Muscle of back (tissue), 3 donors: ENCODE measurements at regions not wholly inside any gene's neighbourhood (a gene's known extent, or its start where the extent isn't known, plus 50 kb on each side); places are given as distances from the start of the nearest gene placed in this dataset.

Source experiments
- DNase-seq, 3 donors: peaks; one replicate each; pipeline versions ENCODE4 v3.0.0 to v3.0.0-alpha.2; 2013

- DNase-seq, result no peak
These were observed 517.8 kb downstream of the IRX1 start for GRCh38 chr5:4113426-4113825.

GRCh38 chr5:4113905-4114304 is 518.3 kb downstream of the IRX1 start:
- no peak for DNase-seq

- DNase-seq, result no peak
These were observed 518.8 kb downstream of the IRX1 start for GRCh38 chr5:4114452-4114851.

DNA sequence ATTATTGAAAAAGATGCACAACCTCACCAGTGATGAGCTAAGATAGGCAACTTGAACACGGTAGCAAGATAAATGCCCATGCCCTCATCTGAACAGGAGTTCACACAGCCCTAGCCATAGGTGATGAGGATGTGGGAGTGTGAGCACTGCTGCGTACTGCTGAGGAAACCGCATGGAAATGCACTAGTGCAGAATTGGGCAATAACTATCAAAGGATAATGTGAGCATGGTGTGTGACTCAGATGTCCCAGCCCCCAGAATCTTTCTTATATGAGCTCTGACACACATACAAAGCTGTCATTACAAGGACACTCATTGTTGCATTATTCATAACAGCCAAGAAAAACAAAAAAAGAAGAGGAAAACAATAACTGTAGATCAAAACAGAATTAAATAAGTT is 521.2 kb downstream of the IRX1 start:
- peak in 1 of 3 donors; percentile 23 for DNase-seq

GRCh38 chr5:4124221-4124970 is 528.8 kb downstream of the IRX1 start:
- no peak for DNase-seq

GRCh38 chr5:4128994-4129393 is 533.4 kb downstream of the IRX1 start:
- DNase-seq, result peak in 1 of 3 donors; percentile 6

GRCh38 chr5:4129523-4129922 is 533.9 kb downstream of the IRX1 start:
- DNase-seq, result no peak

- no peak for DNase-seq
These were observed 535.2 kb downstream of the IRX1 start for GRCh38 chr5:4130819-4131218.

GRCh38 chr5:4137781-4138180 is 542.1 kb downstream of the IRX1 start:
- no peak for DNase-seq

DNA sequence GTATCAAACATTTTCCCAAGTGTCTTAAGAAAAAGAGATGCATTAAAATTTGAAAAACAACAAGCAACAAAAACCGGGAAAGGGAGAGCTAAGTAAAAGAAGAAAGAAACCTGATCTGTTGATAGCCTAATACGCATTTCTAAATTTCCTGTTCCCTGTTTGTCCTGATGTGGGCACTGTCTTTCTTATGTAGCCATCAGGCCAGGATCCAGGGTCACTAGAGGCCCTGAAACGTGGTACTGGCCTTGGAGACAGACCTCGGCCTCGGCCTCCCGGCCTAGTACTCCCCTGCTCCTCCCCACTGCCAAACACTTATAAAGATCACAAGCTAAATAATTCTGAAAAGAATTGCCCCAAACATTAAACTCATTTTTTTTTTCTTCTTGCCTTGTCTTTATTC is 547.2 kb downstream of the IRX1 start:
- no peak for DNase-seq

DNA sequence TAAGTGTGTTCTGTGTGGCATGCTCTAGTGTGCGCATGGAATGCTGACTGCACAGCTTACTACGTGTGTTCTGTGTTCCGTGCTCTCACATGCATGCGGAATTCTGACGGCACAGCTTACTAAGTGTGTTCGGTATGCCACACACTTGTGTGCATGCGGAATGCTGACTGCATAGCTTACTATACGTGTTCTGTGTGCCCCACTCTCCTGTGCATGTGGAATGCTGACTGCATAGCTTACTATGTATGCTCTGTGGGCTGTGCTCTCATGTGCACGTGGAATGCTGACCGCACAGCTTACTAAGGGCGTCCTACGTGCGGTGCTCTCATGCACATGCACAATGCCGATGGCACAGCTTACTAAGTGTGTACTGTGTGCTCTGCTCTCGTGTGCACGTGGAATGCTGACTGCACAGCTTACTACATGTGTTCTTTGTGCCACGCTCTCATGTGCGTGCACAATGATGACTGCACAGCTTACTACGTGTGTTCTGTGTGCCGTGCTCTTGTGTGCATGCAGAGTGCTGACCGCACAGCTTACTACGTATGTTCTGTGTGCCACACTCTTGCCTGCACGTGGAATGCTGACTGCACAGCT is 548.9 kb downstream of the IRX1 start:
- no peak for DNase-seq

GRCh38 chr5:4145511-4145910 is 549.9 kb downstream of the IRX1 start:
- DNase-seq, result no peak

- DNase-seq, result no peak
These were observed 552.4 kb downstream of the IRX1 start for GRCh38 chr5:4148009-4148408.

DNA sequence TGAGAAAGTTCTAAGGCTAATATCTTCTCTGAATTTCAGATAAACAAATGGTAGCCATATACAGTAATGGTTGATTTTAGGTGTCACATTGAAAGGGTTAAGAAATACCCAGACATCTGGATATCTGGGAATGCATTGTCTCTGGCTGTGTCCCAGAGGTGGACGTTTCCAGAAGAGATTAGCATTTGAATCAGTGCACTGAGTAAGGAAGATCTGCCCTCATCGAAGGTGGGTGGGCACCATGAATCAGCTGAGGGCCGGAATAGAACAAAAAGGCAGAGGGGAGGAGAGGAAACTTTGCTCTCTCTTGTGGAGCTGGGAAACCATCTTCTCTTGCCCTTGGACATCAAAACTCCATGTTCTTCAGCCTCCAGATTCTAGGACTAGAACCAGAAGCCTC is 554.4 kb downstream of the IRX1 start:
- DNase-seq, result no peak

DNA sequence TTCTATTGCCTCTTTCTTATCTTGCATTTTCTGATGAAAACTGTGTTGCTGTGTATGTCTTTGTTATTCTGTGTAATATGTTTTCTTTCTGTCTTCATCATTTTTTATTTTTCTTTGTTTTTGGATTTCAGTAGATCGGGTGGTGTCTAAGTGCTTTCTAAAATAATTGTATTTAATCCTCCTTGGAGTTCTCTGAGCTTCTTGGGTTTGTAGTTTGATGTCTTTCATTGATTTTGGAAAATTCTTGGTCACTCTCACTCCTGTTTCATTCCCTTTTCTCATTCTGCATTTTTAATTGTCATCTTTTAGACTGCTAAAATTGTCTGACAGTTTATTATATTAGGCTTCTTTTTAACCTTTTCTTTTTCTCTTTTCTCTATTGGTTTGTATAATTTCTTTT is 560.5 kb downstream of the IRX1 start:
- no peak for DNase-seq

GRCh38 chr5:4156889-4157288 is 561.3 kb downstream of the IRX1 start:
- peak in 1 of 3 donors; percentile 7 for DNase-seq

DNA sequence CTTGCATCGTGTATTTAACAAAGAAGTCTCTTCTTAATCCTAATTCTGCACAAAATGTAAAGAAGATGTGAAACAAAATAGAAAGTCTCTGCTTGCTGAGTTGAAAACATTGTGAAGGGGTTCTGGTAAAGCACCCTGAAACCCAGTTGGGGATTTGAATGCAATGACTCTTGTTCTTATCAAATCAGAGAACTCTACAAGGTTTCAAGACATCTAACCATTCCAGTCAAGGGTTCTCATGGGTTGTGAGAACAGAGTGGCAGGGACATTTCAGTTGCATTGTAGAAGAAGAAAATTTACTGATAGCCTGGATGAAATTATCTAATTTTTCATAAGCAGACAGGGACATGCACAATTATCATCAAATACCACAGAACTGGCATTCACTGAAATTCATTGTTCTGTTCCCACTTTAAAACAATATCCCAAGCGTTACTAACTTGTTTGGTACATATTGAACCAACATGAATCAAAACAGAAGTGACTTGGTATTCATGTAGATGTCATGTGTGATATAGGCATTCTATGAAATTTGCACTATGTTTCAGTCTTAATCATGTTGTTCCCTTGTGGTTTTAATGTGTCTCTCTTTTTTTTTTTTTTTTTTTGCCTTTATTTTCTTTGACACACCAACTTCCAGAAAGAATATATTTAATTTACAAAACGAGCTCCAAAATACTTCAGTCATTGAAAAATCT is 563.3 kb downstream of the IRX1 start:
- DNase-seq, result no peak

- no peak for DNase-seq
These were observed 564.0 kb downstream of the IRX1 start for GRCh38 chr5:4159681-4160080.

GRCh38 chr5:4164167-4164566 is 568.5 kb downstream of the IRX1 start:
- no peak for DNase-seq

DNA sequence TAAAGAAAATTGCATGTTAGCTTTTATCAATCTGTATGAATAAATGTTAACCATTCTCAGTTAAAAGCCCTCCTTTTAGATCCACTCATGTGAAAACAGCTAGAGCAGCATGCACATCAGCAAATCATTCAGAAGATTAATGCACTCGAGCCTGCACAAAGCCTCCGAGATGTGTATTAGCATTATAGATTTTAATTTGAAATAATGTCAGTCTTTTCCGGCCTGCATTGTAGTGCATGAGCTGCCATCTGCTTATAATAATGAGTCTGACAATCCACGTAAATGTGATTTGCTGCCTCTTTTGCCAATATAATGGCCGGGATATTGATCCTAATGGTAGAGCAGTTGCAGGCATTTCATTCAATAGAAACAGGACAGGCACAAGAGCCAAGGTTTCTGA is 585.1 kb downstream of the IRX1 start:
- DNase-seq, result no peak

DNA sequence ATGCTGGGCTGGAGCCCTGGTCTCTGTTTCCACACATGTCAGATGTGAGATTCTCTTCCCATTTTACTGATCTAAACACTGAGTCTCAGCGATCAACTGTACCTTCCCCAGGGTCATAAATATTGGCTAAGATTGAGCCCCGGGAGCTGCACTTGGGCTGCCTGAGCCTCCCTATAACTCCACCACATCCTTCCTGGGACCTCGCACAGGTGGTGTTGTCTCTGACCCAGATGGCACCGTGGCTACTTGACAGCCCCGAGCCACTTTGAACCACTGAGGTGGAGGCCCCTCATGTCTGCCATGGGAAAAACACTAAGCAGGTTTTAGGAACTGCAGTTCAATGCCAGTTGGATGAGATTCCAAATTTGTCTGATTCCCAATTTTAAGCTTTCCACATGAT is 586.5 kb downstream of the IRX1 start:
- DNase-seq, result no peak

GRCh38 chr5:4185127-4185526 is 589.5 kb downstream of the IRX1 start:
- DNase-seq, result no peak

DNA sequence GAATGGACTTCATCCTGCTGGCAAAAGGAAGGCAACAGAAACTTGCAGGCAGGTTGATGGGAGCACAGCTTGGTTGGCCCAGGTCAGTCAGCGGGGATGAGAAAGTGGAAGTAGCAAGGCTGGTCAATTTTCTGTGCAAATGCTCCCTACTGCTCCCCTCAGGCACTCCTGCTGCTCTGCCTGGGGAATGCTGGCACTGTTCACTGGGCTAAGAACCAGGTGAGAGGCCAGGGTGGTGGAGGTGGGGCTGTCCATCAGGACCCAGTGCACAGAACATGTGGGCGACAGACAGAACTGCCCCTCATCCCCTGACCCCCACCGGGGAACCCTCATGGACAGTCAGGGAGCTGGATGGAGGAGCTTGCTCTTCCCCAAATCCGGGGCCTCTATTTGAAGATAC is 593.1 kb downstream of the IRX1 start:
- no peak for DNase-seq
